PFSK-1 (cell line): ENCODE measurements at regions not wholly inside any gene's neighbourhood (a gene's known extent, or its start where the extent isn't known, plus 50 kb on each side); places are given as distances from the start of the nearest gene placed in this dataset.

Experiments
- POLR2AphosphoS5 ChIP-seq: IDR thresholded peaks from 2 replicates; pipeline ENCODE4 v1.6.1; 2012; ENCODE audit warnings: low read depth, mild to moderate bottlenecking, control low read depth, low read length, moderate library complexity
- REST ChIP-seq, 2 experiments: IDR thresholded peaks; 2 replicates each; pipeline versions ENCODE4 v1.6.1 to v1.8.0; 2011 to 2012; ENCODE audit warnings: low read depth in 2 of 2, low read length in 2 of 2, control low read depth in 1 of 2, inconsistent platforms in 1 of 2, mild to moderate bottlenecking in 1 of 2, moderate library complexity in 1 of 2; ENCODE audit not compliant: insufficient read depth in 1 of 2
- TAF1 ChIP-seq: IDR thresholded peaks from 2 replicates; pipeline ENCODE4 v1.6.1; 2012; ENCODE audit warnings: low read length, control low read depth, borderline replicate concordance; ENCODE audit not compliant: insufficient read depth

- no peak for TF ChIP-seq POLR2AphosphoS5
- TF ChIP-seq TAF1, result no peak
- no peak for TF ChIP-seq REST (IDR thresholded peaks at IDR 0.05; ENCODE audit: insufficient read depth in 1 of 2, low read depth in 2 of 2, low read length in 2 of 2)
These were observed 506.9 kb downstream of the LRRC70 start for GRCh38 chr5:63085561-63085960.
